ENCODE measurements at regions not wholly inside any gene's neighbourhood (a gene's known extent, or its start where the extent isn't known, plus 50 kb on each side); places are given as distances from the start of the nearest gene placed in this dataset.

DNA sequence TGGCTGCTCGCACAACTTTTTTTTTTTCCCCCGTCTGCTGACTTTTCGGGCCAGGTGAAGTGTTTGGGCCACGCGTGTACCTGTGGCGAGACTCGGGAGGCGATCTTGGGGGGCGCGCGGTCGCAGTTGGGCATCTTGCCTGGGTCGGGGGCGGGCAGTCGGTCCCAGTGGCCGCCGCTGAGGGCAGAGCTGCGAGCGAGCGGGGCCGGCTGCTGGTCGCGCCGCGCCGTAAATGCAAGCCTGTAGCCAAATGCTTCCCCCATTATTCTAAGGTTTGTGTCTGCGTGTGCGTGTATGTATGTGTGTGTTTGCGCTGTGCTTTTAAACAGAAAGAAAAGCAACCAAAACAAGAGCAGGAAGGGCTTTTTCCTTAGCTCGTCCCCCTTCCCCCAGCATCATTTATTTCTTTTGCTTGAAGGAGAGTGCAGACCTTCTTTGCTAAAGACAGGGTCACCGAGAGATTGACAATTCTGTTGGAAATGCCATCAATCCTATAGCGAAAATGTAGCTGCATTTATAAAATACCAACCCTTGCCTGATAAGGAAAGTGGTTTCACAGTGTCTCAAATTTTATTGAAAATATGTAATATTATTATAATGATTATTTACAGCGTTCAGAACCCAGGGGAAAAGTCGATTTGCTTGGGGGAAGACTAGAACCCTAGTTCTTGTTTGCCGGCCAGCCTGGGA is 143.2 kb upstream of the ZNF536 start:
- TF ChIP-seq, protein P1, sequence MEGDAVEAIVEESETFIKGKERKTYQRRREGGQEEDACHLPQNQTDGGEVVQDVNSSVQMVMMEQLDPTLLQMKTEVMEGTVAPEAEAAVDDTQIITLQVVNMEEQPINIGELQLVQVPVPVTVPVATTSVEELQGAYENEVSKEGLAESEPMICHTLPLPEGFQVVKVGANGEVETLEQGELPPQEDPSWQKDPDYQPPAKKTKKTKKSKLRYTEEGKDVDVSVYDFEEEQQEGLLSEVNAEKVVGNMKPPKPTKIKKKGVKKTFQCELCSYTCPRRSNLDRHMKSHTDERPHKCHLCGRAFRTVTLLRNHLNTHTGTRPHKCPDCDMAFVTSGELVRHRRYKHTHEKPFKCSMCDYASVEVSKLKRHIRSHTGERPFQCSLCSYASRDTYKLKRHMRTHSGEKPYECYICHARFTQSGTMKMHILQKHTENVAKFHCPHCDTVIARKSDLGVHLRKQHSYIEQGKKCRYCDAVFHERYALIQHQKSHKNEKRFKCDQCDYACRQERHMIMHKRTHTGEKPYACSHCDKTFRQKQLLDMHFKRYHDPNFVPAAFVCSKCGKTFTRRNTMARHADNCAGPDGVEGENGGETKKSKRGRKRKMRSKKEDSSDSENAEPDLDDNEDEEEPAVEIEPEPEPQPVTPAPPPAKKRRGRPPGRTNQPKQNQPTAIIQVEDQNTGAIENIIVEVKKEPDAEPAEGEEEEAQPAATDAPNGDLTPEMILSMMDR (IDR thresholded peaks at IDR 0.05; ENCODE audit: control insufficient read depth, insufficient read depth, low read depth, low read length, missing control alignments), result no peak
- DNase-seq (ENCODE audit: low read depth), result no peak
- no peak overlapping the region; the same call in 1 of the 2 replicates for H3K4me3 ChIP-seq (ENCODE audit: control insufficient read depth, low read depth, low read length)

DNA sequence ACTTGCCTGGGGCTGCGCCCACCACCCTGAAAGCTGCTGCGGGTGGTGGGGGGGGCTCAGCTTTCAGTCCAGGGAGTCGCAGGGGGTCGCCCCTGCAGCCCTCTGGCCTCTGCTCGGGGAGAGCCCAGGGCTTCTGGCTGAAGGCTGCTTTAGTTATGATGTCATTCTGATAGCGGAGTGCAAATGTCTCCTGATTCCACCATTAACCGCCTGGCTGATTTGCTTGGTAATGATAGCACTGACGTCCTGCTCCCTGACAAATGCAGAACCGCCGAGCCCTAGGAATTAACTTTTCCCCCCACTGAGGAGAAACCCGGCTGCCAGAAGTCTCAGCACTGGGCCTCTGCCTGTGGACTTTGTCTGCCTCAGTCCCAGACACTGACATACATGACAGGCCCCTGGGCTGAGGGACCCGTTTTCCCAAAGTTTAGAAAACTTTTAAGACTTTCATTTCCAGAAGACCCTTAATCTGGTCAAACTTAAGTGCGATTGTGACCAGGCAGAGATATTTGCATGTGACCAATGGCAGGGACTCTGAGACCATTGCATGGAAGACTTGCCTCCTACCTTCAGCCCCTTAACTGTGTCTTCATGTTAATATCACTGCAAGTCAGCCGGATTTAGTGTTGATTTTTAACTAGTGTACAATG is 142.5 kb upstream of the ZNF536 start:
- TF ChIP-seq, protein P1 (IDR thresholded peaks at IDR 0.05; ENCODE audit: control insufficient read depth, insufficient read depth, low read depth, low read length, missing control alignments), result no peak

DNA sequence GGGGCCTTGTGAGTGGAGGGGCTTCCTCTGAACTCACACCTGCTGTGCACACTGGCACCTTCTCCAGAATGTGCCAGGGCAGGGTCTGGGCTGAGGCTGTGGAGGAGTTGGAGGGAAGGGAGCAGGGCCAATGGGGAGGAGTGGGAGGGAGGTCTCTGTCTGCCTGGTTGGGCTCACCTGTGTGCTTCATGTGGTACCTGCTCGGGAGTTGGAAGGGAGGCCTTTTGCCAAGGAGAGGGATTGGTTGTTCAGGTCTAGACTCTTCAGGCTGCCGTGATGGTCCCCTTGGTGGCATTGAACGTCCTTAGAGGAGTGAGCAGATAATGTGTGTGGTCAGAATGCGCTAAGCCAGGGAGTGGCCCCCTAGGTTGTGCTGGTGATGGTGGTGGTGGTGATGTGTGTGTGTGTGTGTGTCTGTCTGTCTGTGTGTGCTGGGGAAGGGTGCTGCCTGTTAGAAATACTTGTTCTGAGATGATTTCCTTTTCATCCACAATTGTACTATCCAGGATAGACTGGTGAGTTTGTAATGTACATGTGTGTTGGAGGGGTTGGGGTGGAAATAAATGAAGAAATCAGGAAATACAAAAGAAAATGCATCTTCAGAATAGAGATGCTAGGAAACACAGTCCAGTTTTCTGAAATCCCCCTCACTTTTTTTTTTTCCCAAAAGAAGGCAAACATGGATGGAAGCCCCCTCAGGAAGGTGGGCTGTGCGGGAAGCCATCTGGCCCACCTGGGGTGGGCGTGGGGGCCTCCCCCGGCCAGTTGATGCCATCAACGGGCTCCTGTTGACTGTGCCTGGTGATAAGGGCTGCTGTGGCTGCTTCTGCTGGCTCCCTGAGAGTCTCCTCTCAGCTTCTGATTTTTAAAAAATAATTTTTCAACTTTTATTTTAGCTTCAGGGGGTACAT is 140.5 kb upstream of the ZNF536 start:
- no peak overlapping the region for H3K4me3 ChIP-seq (ENCODE audit: control insufficient read depth, low read depth, low read length)
- no peak for DNase-seq (ENCODE audit: low read depth)
- TF ChIP-seq, protein P1 (IDR thresholded peaks at IDR 0.05; ENCODE audit: control insufficient read depth, insufficient read depth, low read depth, low read length, missing control alignments), result no peak

More for the DNA sequence above, 142.5 kb upstream of the ZNF536 start:
- no peak overlapping the region for H3K4me3 ChIP-seq (ENCODE audit: control insufficient read depth, low read depth, low read length)
- DNase-seq (ENCODE audit: low read depth), result no peak

DNA sequence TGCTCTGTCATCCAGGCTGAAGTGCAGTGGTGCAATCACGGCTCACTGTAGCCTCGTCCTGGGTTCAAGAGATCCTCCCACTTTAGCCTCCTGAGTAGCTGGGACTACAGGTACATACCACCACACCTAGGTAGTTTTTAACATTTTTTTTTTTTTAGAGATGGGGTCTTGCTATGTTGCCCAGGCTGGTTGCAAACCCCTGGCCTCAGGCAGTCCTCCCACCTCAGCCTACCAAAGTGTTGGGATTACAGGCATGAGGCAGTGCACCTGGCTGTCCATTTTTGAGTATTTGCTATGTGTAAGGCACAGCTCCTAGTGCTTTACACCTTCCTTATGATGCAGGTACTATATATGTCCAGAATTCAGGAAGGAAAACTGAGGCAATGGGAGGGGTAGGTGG is 138.8 kb upstream of the ZNF536 start:
- DNase-seq (ENCODE audit: low read depth), result no peak
- H3K4me3 ChIP-seq (ENCODE audit: control insufficient read depth, low read depth, low read length), result no peak overlapping the region
- TF ChIP-seq, protein P1 (IDR thresholded peaks at IDR 0.05; ENCODE audit: control insufficient read depth, insufficient read depth, low read depth, low read length, missing control alignments), result no peak

DNA sequence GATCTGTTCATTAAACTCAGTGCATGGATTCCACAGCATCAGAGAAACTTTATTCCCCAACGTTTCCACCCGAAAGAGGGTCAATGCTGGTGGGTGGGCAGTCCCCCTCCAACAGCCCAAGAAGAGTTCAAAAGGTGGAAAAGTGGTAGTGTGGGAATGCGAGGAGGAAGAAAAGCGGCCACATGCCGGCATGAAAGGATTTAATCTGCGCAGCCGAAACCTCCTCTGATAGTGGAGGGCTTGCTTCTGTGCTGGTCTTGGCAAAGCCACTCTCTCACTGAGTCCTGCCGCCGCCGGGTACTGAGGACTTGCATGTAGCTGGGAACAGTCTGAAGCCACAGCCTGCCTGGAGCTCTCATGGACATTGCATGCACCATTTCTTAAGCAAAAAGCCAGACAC is 136.2 kb upstream of the ZNF536 start:
- TF ChIP-seq, protein P1 (IDR thresholded peaks at IDR 0.05; ENCODE audit: control insufficient read depth, insufficient read depth, low read depth, low read length, missing control alignments), result no peak
- DNase-seq (ENCODE audit: low read depth), result no peak
- no peak overlapping the region for H3K4me3 ChIP-seq (ENCODE audit: control insufficient read depth, low read depth, low read length)

DNA sequence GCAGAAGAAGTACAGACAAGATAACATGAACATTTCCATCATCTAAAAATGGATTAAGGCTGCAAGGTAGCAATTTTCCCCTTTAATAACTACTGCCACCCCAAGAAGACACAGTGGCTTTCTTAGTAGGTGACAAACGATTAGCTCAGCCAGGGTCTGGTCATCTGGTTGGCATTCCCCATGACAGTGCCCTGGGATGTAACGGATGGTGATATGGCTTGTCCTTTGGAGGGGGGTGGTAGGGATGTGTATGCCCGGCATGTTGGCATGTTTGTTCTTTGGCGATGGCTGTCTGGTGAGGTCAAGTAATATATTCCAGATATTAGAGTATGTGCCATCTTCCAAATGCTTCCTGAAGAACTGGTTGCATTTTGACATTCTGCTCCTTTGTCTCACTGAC is 135.6 kb upstream of the ZNF536 start:
- DNase-seq (ENCODE audit: low read depth), result no peak
- TF ChIP-seq, protein P1 (IDR thresholded peaks at IDR 0.05; ENCODE audit: control insufficient read depth, insufficient read depth, low read depth, low read length, missing control alignments), result no peak
- H3K4me3 ChIP-seq (ENCODE audit: control insufficient read depth, low read depth, low read length), result no peak overlapping the region
